ENCODE measurements at regions not wholly inside any gene's neighbourhood (a gene's known extent, or its start where the extent isn't known, plus 50 kb on each side); places are given as distances from the start of the nearest gene placed in this dataset.

GRCh38 chr1:178643831-178644230 is 81.2 kb upstream of the RALGPS2 start:
- TF ChIP-seq RXRA (IDR thresholded peaks at IDR 0.05): no peak
- TF ChIP-seq, protein P1, sequence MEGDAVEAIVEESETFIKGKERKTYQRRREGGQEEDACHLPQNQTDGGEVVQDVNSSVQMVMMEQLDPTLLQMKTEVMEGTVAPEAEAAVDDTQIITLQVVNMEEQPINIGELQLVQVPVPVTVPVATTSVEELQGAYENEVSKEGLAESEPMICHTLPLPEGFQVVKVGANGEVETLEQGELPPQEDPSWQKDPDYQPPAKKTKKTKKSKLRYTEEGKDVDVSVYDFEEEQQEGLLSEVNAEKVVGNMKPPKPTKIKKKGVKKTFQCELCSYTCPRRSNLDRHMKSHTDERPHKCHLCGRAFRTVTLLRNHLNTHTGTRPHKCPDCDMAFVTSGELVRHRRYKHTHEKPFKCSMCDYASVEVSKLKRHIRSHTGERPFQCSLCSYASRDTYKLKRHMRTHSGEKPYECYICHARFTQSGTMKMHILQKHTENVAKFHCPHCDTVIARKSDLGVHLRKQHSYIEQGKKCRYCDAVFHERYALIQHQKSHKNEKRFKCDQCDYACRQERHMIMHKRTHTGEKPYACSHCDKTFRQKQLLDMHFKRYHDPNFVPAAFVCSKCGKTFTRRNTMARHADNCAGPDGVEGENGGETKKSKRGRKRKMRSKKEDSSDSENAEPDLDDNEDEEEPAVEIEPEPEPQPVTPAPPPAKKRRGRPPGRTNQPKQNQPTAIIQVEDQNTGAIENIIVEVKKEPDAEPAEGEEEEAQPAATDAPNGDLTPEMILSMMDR (IDR thresholded peaks at IDR 0.05; ENCODE audit: low read depth, low read length, missing input control): no peak
- no peak for TF ChIP-seq FOXA1 (IDR thresholded peaks at IDR 0.05)
